GM10266 (cell line): ENCODE measurements at regions not wholly inside any gene's neighbourhood (a gene's known extent, or its start where the extent isn't known, plus 50 kb on each side); places are given as distances from the start of the nearest gene placed in this dataset.

ENCODE experiments used
- DNase-seq: peaks from one replicate; pipeline ENCODE4 v3.0.0; 2012; ENCODE audit errors: extremely low spot score
- CTCF ChIP-seq: IDR thresholded peaks from 2 replicates; pipeline ENCODE4 v1.5.1; 2012; ENCODE audit warnings: mild to moderate bottlenecking, low read depth; ENCODE audit not compliant: control insufficient read depth, insufficient read depth; ENCODE audit errors: missing control alignments

- TF ChIP-seq CTCF: no peak
- DNase-seq: no peak
Observed at GRCh38 chr3:189398656-189399055, 226.9 kb downstream of the TPRG1 start.

DNA sequence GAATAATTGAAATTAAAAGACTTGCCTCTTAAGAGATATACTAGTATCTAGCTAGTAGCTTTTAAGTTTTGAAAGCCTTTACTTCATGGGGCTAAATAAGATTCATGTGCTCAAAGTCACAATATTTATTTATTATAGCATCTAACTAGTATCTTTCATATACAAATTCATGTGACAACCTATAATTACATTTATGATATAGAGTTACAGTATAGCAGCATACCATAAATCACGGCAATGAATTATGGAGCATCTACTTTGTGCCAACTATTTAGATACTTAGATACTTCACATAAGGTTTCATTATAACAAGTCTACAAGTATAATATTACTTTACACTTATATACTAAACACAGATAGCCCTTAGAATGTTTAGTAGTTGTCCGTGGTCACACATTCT, 229.4 kb downstream of the TPRG1 start:
- no peak for DNase-seq
- TF ChIP-seq CTCF: no peak

GRCh38 chr3:189403194-189403593, 228.0 kb upstream of the TP63 start:
- DNase-seq: no peak
- no peak for TF ChIP-seq CTCF

DNA sequence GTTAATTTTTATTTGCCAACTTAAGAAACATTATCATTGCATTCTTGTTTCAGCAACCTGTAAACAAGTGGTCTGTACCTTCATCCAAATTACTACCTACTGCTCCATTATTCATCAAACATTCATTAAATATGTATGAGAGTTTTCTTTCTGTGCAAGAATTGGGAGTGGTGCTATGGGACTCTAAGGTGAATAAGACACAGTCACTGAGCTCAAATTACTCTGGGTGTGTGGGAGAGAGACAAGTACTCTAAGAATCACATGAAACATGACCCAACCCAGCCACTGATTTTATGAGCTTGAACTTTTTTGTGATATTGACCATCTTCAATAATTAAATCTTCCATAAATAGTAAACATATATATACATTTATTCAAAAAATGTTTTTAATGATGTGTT, 227.2 kb upstream of the TP63 start:
- no peak for TF ChIP-seq CTCF

DNA sequence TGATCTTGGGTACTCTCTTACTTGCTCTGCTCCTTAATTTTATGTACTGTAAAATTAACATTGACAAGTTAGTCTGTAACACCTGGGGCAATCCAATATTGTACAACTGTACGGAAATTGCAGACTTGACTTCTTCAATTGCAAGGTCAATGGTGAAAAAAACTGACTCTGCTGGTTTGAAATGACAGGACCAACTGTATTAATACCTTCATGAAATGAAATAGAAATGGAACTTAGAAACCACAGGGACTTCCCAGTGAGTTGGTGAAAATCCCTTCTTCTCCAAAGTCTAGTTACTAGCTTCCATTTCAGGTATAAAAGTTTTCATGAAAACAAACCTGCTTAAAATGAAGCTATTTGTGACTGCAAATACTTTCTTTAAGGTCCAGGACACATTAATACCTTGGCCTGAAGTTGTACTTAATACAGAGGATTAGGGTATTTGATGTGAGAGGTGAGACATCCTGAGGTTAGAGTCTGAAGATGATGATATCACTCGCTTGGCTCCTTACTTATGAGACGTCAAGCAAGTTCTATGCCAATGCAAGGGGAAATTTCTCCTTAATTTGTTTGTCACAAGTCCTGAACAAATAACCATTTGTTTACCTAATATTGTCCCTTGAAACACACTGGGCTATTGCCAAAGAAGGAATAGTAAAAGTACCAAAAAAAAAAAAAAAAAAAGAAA, 226.2 kb upstream of the TP63 start:
- no peak for TF ChIP-seq CTCF
- DNase-seq: peak; percentile 28

More for the DNA sequence above, 227.2 kb upstream of the TP63 start:
- no peak for DNase-seq

GRCh38 chr3:189406148-189406547, 225.0 kb upstream of the TP63 start:
- no peak for DNase-seq
- TF ChIP-seq CTCF: no peak

DNA sequence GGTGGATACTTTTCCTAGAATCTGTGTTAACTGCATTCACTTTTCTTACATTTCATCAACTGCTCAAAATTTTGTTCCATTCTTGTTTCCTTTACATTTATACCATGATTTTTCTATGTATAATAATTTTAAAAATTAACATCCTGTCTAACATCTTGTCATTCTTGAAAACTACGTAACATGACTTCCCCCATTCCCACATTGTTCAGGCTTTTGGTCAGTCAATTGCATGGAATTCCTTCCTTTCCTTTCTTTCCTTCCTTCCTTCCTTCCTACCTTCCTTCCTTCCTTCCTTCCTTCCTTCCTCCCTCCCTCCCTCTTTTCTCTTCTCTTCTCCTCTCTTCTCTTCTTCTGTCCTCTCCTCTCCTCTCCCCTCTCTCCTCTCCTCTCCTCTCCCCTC, 220.7 kb upstream of the TP63 start:
- DNase-seq: no peak
- TF ChIP-seq CTCF: no peak
